Smooth muscle cell of the brain vasculature (primary cell): ENCODE measurements at regions not wholly inside any gene's neighbourhood (a gene's known extent, or its start where the extent isn't known, plus 50 kb on each side); places are given as distances from the start of the nearest gene placed in this dataset.
"Not testable (repeated sequence)": the region's sequence is repeated elsewhere in the genome, so short reads cannot be mapped to it uniquely, and the experiment has no call there.

Experiments used
- DNase-seq: peaks from one replicate; pipeline ENCODE4 v3.0.0-alpha.2; 2012; ENCODE audit warnings: low read depth, low spot score

- DNase-seq: no peak
Observed at GRCh38 chr1:188017921-188018320, 1189.2 kb downstream of the PLA2G4A start.

GRCh38 chr1:188022661-188023060 is 1193.9 kb downstream of the PLA2G4A start:
- DNase-seq: no peak

- no peak for DNase-seq
Observed at GRCh38 chr1:188023206-188023605, 1194.5 kb downstream of the PLA2G4A start.

GRCh38 chr1:188027613-188028012 is 1198.9 kb downstream of the PLA2G4A start:
- DNase-seq: peak; percentile 17

- DNase-seq: not testable (repeated sequence)
Observed at GRCh38 chr1:188037572-188037971, 1208.8 kb downstream of the PLA2G4A start.

- no peak for DNase-seq
Observed at GRCh38 chr1:188043536-188044245, 1214.9 kb downstream of the PLA2G4A start.

GRCh38 chr1:188050250-188050649 is 1221.5 kb downstream of the PLA2G4A start:
- no peak for DNase-seq

- DNase-seq: no peak
Observed at GRCh38 chr1:188056011-188056410, 1227.3 kb downstream of the PLA2G4A start.

GRCh38 chr1:188058801-188059200 is 1230.1 kb downstream of the PLA2G4A start:
- no peak for DNase-seq

- no peak for DNase-seq
Observed at GRCh38 chr1:188061881-188062280, 1233.1 kb downstream of the PLA2G4A start.

GRCh38 chr1:188062456-188062855 is 1233.7 kb downstream of the PLA2G4A start:
- DNase-seq: peak; percentile 37

GRCh38 chr1:188065917-188066316 is 1237.2 kb downstream of the PLA2G4A start:
- DNase-seq: no peak

GRCh38 chr1:188070848-188071247 is 1242.1 kb downstream of the PLA2G4A start:
- DNase-seq: no peak

GRCh38 chr1:188089015-188089414 is 1260.3 kb downstream of the PLA2G4A start:
- DNase-seq: no peak

GRCh38 chr1:188089461-188089860 is 1260.7 kb downstream of the PLA2G4A start:
- no peak for DNase-seq

- DNase-seq: no peak
Observed at GRCh38 chr1:188096521-188096920, 1267.8 kb downstream of the PLA2G4A start.

- no peak for DNase-seq
Observed at GRCh38 chr1:188117436-188117835, 1288.7 kb downstream of the PLA2G4A start.

GRCh38 chr1:188122646-188123045 is 1293.9 kb downstream of the PLA2G4A start:
- DNase-seq: no peak

GRCh38 chr1:188127507-188127906 is 1298.8 kb downstream of the PLA2G4A start:
- no peak for DNase-seq

- DNase-seq: no peak
Observed at GRCh38 chr1:188128761-188129160, 1300.0 kb downstream of the PLA2G4A start.

- no peak for DNase-seq
Observed at GRCh38 chr1:188129856-188130838, 1301.4 kb downstream of the PLA2G4A start.

GRCh38 chr1:188137221-188137620 is 1308.5 kb downstream of the PLA2G4A start:
- DNase-seq: no peak

- no peak for DNase-seq
Observed at GRCh38 chr1:188140958-188141357, 1312.2 kb downstream of the PLA2G4A start.
